Vagina (tissue), 2 donors: ENCODE measurements at regions not wholly inside any gene's neighbourhood (a gene's known extent, or its start where the extent isn't known, plus 50 kb on each side); places are given as distances from the start of the nearest gene placed in this dataset.

Experiments used
- CTCF ChIP-seq, 3 experiments: fragments of 450-650 bp in 2 of 3; fragments of 200-600 bp in 1 of 3; sonication (generic) in 1 of 3; IDR thresholded peaks; one replicate each; pipeline ENCODE4 v1.5.1; 2017 to 2019; ENCODE audit warnings: antibody characterized with exemption in 3 of 3, mild to moderate bottlenecking in 2 of 3, moderate library complexity in 2 of 3
- POLR2A ChIP-seq, 2 donors: fragments of 450-650 bp; IDR thresholded peaks; one replicate each; pipeline ENCODE4 v1.6.1; 2017; ENCODE audit warnings: antibody characterized with exemption in 2 of 2, mild to moderate bottlenecking in 2 of 2, moderate library complexity in 2 of 2
- POLR2AphosphoS5 ChIP-seq, 2 donors: sonication (generic); formaldehyde crosslinking; IDR thresholded peaks; one replicate each; pipeline ENCODE4 v1.9.0; 2017; ENCODE audit warnings: antibody characterized with exemption in 2 of 2, mild to moderate bottlenecking in 2 of 2, low read depth in 1 of 2; ENCODE audit not compliant: insufficient read depth in 1 of 2

- TF ChIP-seq POLR2A (IDR thresholded peaks at IDR 0.05) (no peak), CTCF (IDR thresholded peaks at IDR 0.05) (no peak), POLR2AphosphoS5 (IDR thresholded peaks at IDR 0.05; ENCODE audit: insufficient read depth in 1 of 2, low read depth in 1 of 2) (no peak)
Measured at GRCh38 chr1:234680331-234680904, 70.4 kb upstream of the IRF2BP2 start.
